GM19238 (cell line): ENCODE measurements at regions not wholly inside any gene's neighbourhood (a gene's known extent, or its start where the extent isn't known, plus 50 kb on each side); places are given as distances from the start of the nearest gene placed in this dataset.
"Not testable (repeated sequence)": the region's sequence is repeated elsewhere in the genome, so short reads cannot be mapped to it uniquely, and the experiment has no call there.

ENCODE experiments used
- DNase-seq: peaks from one replicate; pipeline ENCODE4 v3.0.0; 2011; ENCODE audit warnings: low spot score; ENCODE audit not compliant: insufficient read length

- no peak for DNase-seq
Measured at GRCh38 chr10:8310930-8311329, 256.4 kb downstream of the GATA3 start.

GRCh38 chr10:8311526-8312070 is 257.1 kb downstream of the GATA3 start:
- DNase-seq, result no peak

GRCh38 chr10:8312079-8312478 is 257.6 kb downstream of the GATA3 start:
- DNase-seq, result no peak

GRCh38 chr10:8312781-8313180 is 258.3 kb downstream of the GATA3 start:
- no peak for DNase-seq

GRCh38 chr10:8314486-8314885 is 260.0 kb downstream of the GATA3 start:
- no peak for DNase-seq

GRCh38 chr10:8315619-8316021 is 261.1 kb downstream of the GATA3 start:
- no peak for DNase-seq

- DNase-seq, result no peak
Measured at GRCh38 chr10:8316284-8316683, 261.8 kb downstream of the GATA3 start.

- DNase-seq, result not testable (repeated sequence)
Measured at GRCh38 chr10:8318429-8318828, 263.9 kb downstream of the GATA3 start.

- no peak for DNase-seq
Measured at GRCh38 chr10:8318956-8319355, 264.5 kb downstream of the GATA3 start.

GRCh38 chr10:8319704-8320103 is 265.2 kb downstream of the GATA3 start:
- no peak for DNase-seq

GRCh38 chr10:8321990-8322389 is 267.5 kb downstream of the GATA3 start:
- DNase-seq, result no peak

GRCh38 chr10:8323428-8324054 is 269.1 kb downstream of the GATA3 start:
- no peak for DNase-seq

- DNase-seq, result no peak
Measured at GRCh38 chr10:8325024-8325980, 270.8 kb downstream of the GATA3 start.

GRCh38 chr10:8326396-8327139 is 272.1 kb downstream of the GATA3 start:
- no peak for DNase-seq

GRCh38 chr10:8327140-8327423 is 272.6 kb downstream of the GATA3 start:
- no peak for DNase-seq

GRCh38 chr10:8331387-8331786 is 276.9 kb downstream of the GATA3 start:
- DNase-seq, result no peak

GRCh38 chr10:8331896-8332729 is 277.6 kb downstream of the GATA3 start:
- DNase-seq, result peak; percentile 8

- no peak for DNase-seq
Measured at GRCh38 chr10:8332730-8333111, 278.2 kb downstream of the GATA3 start.

- no peak for DNase-seq
Measured at GRCh38 chr10:8334631-8335030, 280.1 kb downstream of the GATA3 start.

GRCh38 chr10:8336629-8337331 is 282.3 kb downstream of the GATA3 start:
- DNase-seq, result no peak

GRCh38 chr10:8337332-8337651 is 282.8 kb downstream of the GATA3 start:
- DNase-seq, result no peak
